ENCODE measurements at regions not wholly inside any gene's neighbourhood (a gene's known extent, or its start where the extent isn't known, plus 50 kb on each side); places are given as distances from the start of the nearest gene placed in this dataset.

DNA sequence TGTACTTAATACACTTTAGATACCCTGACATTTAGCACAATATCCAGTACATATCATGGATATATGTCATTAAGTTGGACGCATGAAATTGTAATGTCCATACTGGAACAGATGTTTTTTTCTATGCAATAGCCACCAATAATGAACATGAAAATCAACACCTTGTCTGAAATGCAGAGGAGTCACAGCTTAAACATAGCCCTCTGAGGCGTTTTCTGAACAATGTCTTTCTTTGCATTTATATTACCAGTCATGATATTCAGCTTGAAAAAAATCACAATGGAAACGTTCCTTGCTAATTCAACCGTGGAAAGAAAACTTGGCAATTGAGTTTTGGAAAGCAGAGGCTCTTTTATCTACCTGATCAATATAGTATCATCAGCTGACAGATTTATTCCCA is 86.7 kb upstream of the COL11A1 start:
- Histone ChIP-seq H3K79me2 (ENCODE audit: insufficient read depth, low read depth, low read length) (no peaks in the 10 kb centered on the region), H3K4me3 (ENCODE audit: low read depth, low read length, poor library complexity, severe bottlenecking) (no peak overlapping the region), H3K4me1 (ENCODE audit: insufficient read depth, low read length, poor library complexity, severe bottlenecking) (no peaks in the 10 kb centered on the region), H3K9me2 (ENCODE audit: insufficient read depth, low read length) (no peaks in the 10 kb centered on the region), H3K27ac (ENCODE audit: low read depth, low read length, poor library complexity, severe bottlenecking) (no peak overlapping the region), H4K20me1 (ENCODE audit: insufficient read depth, low read length) (no peaks in the 10 kb centered on the region), H3K9me3 (ENCODE audit: low read length) (no peaks in the 10 kb centered on the region), H2AFZ (ENCODE audit: low read length) (no peak overlapping the region), H3K4me2 (ENCODE audit: low read length) (no peak overlapping the region), H3K36me3 (ENCODE audit: insufficient read depth, low read length) (no peaks in the 10 kb centered on the region)
- no peak for DNase-seq (ENCODE audit: low spot score)
- no TSS peak for BruUV-seq (replicated peaks)
- POLR2A ChIA-PET, result no interaction called here
- CTCF ChIA-PET (ENCODE audit: unreplicated experiment), result no interaction called here
- no peak for TF ChIP-seq EZH2phosphoT487 (IDR thresholded peaks at IDR 0.05; ENCODE audit: borderline replicate concordance, low read depth, low read length)
- TF ChIP-seq, protein P1, sequence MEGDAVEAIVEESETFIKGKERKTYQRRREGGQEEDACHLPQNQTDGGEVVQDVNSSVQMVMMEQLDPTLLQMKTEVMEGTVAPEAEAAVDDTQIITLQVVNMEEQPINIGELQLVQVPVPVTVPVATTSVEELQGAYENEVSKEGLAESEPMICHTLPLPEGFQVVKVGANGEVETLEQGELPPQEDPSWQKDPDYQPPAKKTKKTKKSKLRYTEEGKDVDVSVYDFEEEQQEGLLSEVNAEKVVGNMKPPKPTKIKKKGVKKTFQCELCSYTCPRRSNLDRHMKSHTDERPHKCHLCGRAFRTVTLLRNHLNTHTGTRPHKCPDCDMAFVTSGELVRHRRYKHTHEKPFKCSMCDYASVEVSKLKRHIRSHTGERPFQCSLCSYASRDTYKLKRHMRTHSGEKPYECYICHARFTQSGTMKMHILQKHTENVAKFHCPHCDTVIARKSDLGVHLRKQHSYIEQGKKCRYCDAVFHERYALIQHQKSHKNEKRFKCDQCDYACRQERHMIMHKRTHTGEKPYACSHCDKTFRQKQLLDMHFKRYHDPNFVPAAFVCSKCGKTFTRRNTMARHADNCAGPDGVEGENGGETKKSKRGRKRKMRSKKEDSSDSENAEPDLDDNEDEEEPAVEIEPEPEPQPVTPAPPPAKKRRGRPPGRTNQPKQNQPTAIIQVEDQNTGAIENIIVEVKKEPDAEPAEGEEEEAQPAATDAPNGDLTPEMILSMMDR (conservative IDR thresholded peaks at IDR 0.05; ENCODE audit: low read length), result no peak
- intact Hi-C loops (cut with micrococcal nuclease; ENCODE audit: unreplicated experiment), result no loop called here

DNA sequence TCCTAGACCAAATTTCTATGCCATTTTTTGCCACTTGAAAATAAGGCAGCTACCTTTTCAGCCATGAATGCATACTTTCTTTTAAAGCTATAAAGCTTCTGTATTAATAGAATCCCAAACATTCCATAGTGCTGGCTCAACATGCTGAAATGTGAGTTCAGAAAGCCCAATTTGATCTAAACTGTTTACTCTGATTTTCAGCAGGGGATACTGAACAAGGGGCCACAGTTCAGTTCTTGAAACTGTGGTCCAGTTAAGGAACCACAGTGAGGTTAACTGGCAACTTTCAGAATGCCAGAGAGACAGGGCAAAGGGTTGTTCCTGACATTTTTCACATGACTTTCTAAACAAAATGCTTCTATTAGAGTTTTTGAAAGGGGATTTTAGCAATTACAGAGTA is 85.7 kb upstream of the COL11A1 start:
- no peaks in the 10 kb centered on the region for H4K20me1 ChIP-seq (ENCODE audit: insufficient read depth, low read length)
- ChIA-PET POLR2A (interaction anchor here (0.8 kb wide), 1 partner anchor 9 kb away, joined by 3 read pairs; no protein-coding TSS in a partner anchor), CTCF (ENCODE audit: unreplicated experiment) (no interaction called here)
- DNase-seq (ENCODE audit: low spot score), result no peak
- TF ChIP-seq, protein P1 (conservative IDR thresholded peaks at IDR 0.05; ENCODE audit: low read length), result no peak
- no peak for TF ChIP-seq EZH2phosphoT487 (IDR thresholded peaks at IDR 0.05; ENCODE audit: borderline replicate concordance, low read depth, low read length)
- no peak overlapping the region for H2AFZ ChIP-seq (ENCODE audit: low read length)
- H3K4me3 ChIP-seq (ENCODE audit: low read depth, low read length, poor library complexity, severe bottlenecking), result no peak overlapping the region
- H3K36me3 ChIP-seq (ENCODE audit: insufficient read depth, low read length), result no peaks in the 10 kb centered on the region
- no peaks in the 10 kb centered on the region for H3K79me2 ChIP-seq (ENCODE audit: insufficient read depth, low read depth, low read length)
- intact Hi-C loops (cut with micrococcal nuclease; ENCODE audit: unreplicated experiment), result no loop called here
- H3K27ac ChIP-seq (ENCODE audit: low read depth, low read length, poor library complexity, severe bottlenecking), result no peak overlapping the region
- BruUV-seq (replicated peaks), result no TSS peak
- H3K4me2 ChIP-seq (ENCODE audit: low read length), result no peak overlapping the region
- no peaks in the 10 kb centered on the region for H3K9me3 ChIP-seq (ENCODE audit: low read length)
- no peaks in the 10 kb centered on the region for H3K9me2 ChIP-seq (ENCODE audit: insufficient read depth, low read length)
- H3K4me1 ChIP-seq (ENCODE audit: insufficient read depth, low read length, poor library complexity, severe bottlenecking), result no peaks in the 10 kb centered on the region

DNA sequence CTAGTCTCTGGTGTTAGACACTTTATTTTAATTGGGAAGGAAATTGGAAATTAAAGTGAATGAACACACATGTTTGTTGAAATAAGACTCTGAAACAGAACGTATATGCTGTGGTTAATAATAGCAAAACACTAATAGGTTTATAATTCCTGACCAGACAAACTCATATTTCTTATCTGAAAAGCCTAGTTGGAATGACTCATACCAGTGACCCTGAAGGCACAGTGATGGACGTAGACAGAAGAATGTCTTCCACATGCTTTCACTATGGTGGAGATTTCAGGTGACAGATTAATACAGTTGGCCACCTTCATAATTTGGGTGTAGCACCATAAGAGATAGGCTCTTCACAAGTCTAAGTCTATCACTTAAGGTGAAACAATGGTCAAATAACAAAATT is 83.0 kb upstream of the COL11A1 start:
- H2AFZ ChIP-seq (ENCODE audit: low read length), result no peak overlapping the region
- no peak overlapping the region for H3K27ac ChIP-seq (ENCODE audit: low read depth, low read length, poor library complexity, severe bottlenecking)
- H3K36me3 ChIP-seq (ENCODE audit: insufficient read depth, low read length), result no peaks in the 10 kb centered on the region
- H3K9me3 ChIP-seq (ENCODE audit: low read length), result no peaks in the 10 kb centered on the region
- no peak overlapping the region for H3K4me3 ChIP-seq (ENCODE audit: low read depth, low read length, poor library complexity, severe bottlenecking)
- intact Hi-C loops (cut with micrococcal nuclease; ENCODE audit: unreplicated experiment), result no loop called here
- TF ChIP-seq, protein P1 (conservative IDR thresholded peaks at IDR 0.05; ENCODE audit: low read length), result no peak
- no peak for TF ChIP-seq EZH2phosphoT487 (IDR thresholded peaks at IDR 0.05; ENCODE audit: borderline replicate concordance, low read depth, low read length)
- DNase-seq (ENCODE audit: low spot score), result no peak
- H3K4me1 ChIP-seq (ENCODE audit: insufficient read depth, low read length, poor library complexity, severe bottlenecking), result no peaks in the 10 kb centered on the region
- ChIA-PET POLR2A (no interaction called here), CTCF (ENCODE audit: unreplicated experiment) (interaction anchor here (0.5 kb wide), 1 partner anchor 10 kb away, joined by 3 read pairs; no protein-coding TSS in a partner anchor)
- H3K4me2 ChIP-seq (ENCODE audit: low read length), result no peak overlapping the region
- no TSS peak for BruUV-seq (replicated peaks)
- no peaks in the 10 kb centered on the region for H3K79me2 ChIP-seq (ENCODE audit: insufficient read depth, low read depth, low read length)
- H4K20me1 ChIP-seq (ENCODE audit: insufficient read depth, low read length), result no peaks in the 10 kb centered on the region
- no peaks in the 10 kb centered on the region for H3K9me2 ChIP-seq (ENCODE audit: insufficient read depth, low read length)

Measured in OCI-LY7 (cell line).